ENCODE measurements at regions not wholly inside any gene's neighbourhood (a gene's known extent, or its start where the extent isn't known, plus 50 kb on each side); places are given as distances from the start of the nearest gene placed in this dataset.

DNA sequence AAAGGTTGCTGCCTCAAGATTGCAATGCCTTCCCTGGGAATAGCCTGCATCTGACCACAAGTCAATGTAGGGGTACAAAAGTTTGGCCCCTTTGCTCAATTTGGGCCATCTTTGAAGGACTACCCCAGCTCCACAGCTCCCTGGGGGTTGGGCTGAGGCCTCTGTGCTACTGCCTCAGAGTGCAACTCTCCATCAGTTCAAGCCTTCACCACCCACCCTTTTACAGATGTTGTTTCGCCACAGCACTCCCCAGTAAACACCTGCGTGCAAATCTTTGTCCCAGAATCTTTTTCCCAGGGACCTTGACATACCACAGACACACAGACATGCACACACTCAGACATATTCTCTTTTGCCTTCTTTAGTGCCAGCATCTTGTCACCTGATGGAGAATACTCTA is 66.0 kb upstream of the ANKRD1 start:
- no peak overlapping the region for H3K4me3 ChIP-seq
- intact Hi-C loops (cut with DNase I), result no loop called here
- 88% methylated on average over 2 of the region's 2 CpGs for WGBS, 2 donors

GRCh38 chr10:90987383-90987782 is 66.5 kb upstream of the ANKRD1 start:
- Histone ChIP-seq H3K27me3 (no peaks in the 10 kb centered on the region), H3K4me3 (no peak overlapping the region), H3K36me3 (replicated peaks in 1 of 2; ENCODE audit: insufficient read depth in 1 of 2, low read depth in 2 of 2) (no peaks in the 10 kb centered on the region), H3K4me1 (peaks cover 13% of the 10 kb centered on the region), H3K27ac (no peak overlapping the region), H3K9me3 (no peaks in the 10 kb centered on the region)
- no peak for ATAC-seq
- WGBS, 2 donors, result 92 to 98% methylated on average over 2 of the region's 2 CpGs
- intact Hi-C loops (cut with DNase I), result no loop called here
- no peak for TF ChIP-seq POLR2A (IDR thresholded peaks at IDR 0.05)
- TF ChIP-seq, protein P1, sequence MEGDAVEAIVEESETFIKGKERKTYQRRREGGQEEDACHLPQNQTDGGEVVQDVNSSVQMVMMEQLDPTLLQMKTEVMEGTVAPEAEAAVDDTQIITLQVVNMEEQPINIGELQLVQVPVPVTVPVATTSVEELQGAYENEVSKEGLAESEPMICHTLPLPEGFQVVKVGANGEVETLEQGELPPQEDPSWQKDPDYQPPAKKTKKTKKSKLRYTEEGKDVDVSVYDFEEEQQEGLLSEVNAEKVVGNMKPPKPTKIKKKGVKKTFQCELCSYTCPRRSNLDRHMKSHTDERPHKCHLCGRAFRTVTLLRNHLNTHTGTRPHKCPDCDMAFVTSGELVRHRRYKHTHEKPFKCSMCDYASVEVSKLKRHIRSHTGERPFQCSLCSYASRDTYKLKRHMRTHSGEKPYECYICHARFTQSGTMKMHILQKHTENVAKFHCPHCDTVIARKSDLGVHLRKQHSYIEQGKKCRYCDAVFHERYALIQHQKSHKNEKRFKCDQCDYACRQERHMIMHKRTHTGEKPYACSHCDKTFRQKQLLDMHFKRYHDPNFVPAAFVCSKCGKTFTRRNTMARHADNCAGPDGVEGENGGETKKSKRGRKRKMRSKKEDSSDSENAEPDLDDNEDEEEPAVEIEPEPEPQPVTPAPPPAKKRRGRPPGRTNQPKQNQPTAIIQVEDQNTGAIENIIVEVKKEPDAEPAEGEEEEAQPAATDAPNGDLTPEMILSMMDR (IDR thresholded peaks at IDR 0.05), result no peak
- DNase-seq, result no peak

More for the DNA sequence above, 66.0 kb upstream of the ANKRD1 start:
- H3K4me1 ChIP-seq, result peaks cover 13% of the 10 kb centered on the region
- ATAC-seq (no peak), DNase-seq (no peak)
- no peak for TF ChIP-seq POLR2A (IDR thresholded peaks at IDR 0.05)
- TF ChIP-seq, protein P1 (IDR thresholded peaks at IDR 0.05), result no peak
- no peak overlapping the region for H3K27ac ChIP-seq
- no peaks in the 10 kb centered on the region for H3K36me3 ChIP-seq (replicated peaks in 1 of 2; ENCODE audit: insufficient read depth in 1 of 2, low read depth in 2 of 2)
- H3K27me3 ChIP-seq, result no peaks in the 10 kb centered on the region
- no peaks in the 10 kb centered on the region for H3K9me3 ChIP-seq

DNA sequence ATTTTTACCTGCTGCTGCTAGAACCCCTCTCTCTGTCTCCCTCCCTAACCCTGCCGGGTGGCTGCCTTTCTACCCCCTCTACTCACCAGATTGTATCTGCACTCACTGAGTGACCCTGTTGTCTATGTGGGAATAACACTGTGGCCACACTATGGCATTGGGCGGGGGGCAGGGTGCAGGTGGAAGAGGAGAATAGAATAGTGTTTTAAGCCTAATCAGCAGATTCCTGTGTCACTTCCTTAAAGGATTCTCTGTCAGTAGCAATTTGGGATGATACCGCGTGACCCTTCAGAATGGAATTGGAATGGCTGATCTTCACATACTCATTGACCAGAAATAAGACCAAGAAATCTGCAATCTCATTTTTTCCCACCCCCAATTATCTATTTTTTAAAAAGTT is 67.1 kb upstream of the ANKRD1 start:
- DNase-seq (no peak), ATAC-seq (no peak)
- Histone ChIP-seq H3K36me3 (replicated peaks in 1 of 2; ENCODE audit: insufficient read depth in 1 of 2, low read depth in 2 of 2) (no peaks in the 10 kb centered on the region), H3K27me3 (no peaks in the 10 kb centered on the region), H3K9me3 (no peaks in the 10 kb centered on the region), H3K27ac (no peak overlapping the region), H3K4me3 (no peak overlapping the region), H3K4me1 (peaks cover 13% of the 10 kb centered on the region)
- intact Hi-C loops (cut with DNase I), result no loop called here
- TF ChIP-seq, protein P1 (IDR thresholded peaks at IDR 0.05), result no peak
- no peak for TF ChIP-seq POLR2A (IDR thresholded peaks at IDR 0.05)
- 97 to 98% methylated on average over 4 of the region's 4 CpGs for WGBS, 2 donors

DNA sequence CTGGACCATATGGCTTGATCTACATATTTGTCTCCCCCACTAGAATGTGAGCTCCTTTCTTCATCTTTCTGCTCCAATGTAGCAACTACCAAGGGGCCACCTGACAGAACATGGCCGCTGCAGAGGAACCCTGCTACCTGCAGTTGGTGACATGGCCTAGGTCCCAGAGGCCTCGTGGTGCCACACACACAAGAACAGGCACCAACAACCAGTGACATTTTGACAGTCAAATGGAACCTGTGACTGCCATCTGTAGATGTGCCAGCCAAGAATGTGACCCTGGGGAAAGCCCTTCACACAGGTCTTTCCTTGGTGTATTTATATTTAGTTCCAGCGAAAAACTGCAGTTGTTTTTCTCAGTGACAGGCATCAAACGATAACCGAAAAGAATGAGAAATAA is 67.9 kb upstream of the ANKRD1 start:
- Histone ChIP-seq H3K4me3 (no peak overlapping the region), H3K36me3 (replicated peaks in 1 of 2; ENCODE audit: insufficient read depth in 1 of 2, low read depth in 2 of 2) (no peaks in the 10 kb centered on the region), H3K27ac (no peak overlapping the region), H3K9me3 (no peaks in the 10 kb centered on the region), H3K27me3 (no peaks in the 10 kb centered on the region), H3K4me1 (peaks cover 13% of the 10 kb centered on the region)
- ATAC-seq, result no peak
- WGBS, 2 donors, result 67 to 81% methylated on average over 5 of the region's 5 CpGs
- no peak for DNase-seq
- TF ChIP-seq POLR2A (IDR thresholded peaks at IDR 0.05), result no peak
- TF ChIP-seq, protein P1 (IDR thresholded peaks at IDR 0.05), result no peak
- intact Hi-C loops (cut with DNase I), result no loop called here

- 89 to 90% methylated on average over 3 of the region's 3 CpGs for WGBS, 2 donors
- ATAC-seq, result no peak
- no peak overlapping the region for H3K27ac ChIP-seq
- H3K36me3 ChIP-seq (replicated peaks in 1 of 2; ENCODE audit: insufficient read depth in 1 of 2, low read depth in 2 of 2), result no peaks in the 10 kb centered on the region
- DNase-seq, result no peak
- H3K27me3 ChIP-seq, result no peaks in the 10 kb centered on the region
- intact Hi-C loops (cut with DNase I), result no loop called here
- H3K4me3 ChIP-seq, result no peak overlapping the region
- TF ChIP-seq, protein P1 (IDR thresholded peaks at IDR 0.05), result no peak
- no peak for TF ChIP-seq POLR2A (IDR thresholded peaks at IDR 0.05)
- H3K4me1 ChIP-seq, result peaks cover 13% of the 10 kb centered on the region
- no peaks in the 10 kb centered on the region for H3K9me3 ChIP-seq
Measured at GRCh38 chr10:90989378-90989777, 68.5 kb upstream of the ANKRD1 start.

Data from body of pancreas (tissue), 4 donors.